Progenitor cell of endocrine pancreas (in vitro differentiated cells): ENCODE measurements at regions not wholly inside any gene's neighbourhood (a gene's known extent, or its start where the extent isn't known, plus 50 kb on each side); places are given as distances from the start of the nearest gene placed in this dataset.

Source experiments
- DNase-seq: peaks from one replicate; pipeline ENCODE4 v3.0.0; 2021; ENCODE audit warnings: low spot score; ENCODE audit not compliant: unreplicated experiment
- H3K27ac Mint-ChIP-seq: 2 replicates; pipeline ENCODE4 v1.8.0; 2021; ENCODE audit warnings: mild to moderate bottlenecking, moderate library complexity, mixed read lengths
- H3K27me3 Mint-ChIP-seq: 2 replicates; pipeline ENCODE4 v1.8.0; 2021; ENCODE audit warnings: mixed read lengths
- H3K36me3 Mint-ChIP-seq: 2 replicates; pipeline ENCODE4 v1.8.0; 2022; ENCODE audit warnings: mixed read lengths; ENCODE audit not compliant: insufficient read depth
- H3K4me1 Mint-ChIP-seq: 2 replicates; pipeline ENCODE4 v1.8.0; 2021; ENCODE audit warnings: low read depth, mixed read lengths
- H3K4me3 Mint-ChIP-seq: 2 replicates; pipeline ENCODE4 v1.8.0; 2021; ENCODE audit warnings: low read depth, mild to moderate bottlenecking, moderate library complexity, mixed read lengths
- H3K9me3 Mint-ChIP-seq: 2 replicates; pipeline ENCODE4 v1.8.0; 2021; ENCODE audit warnings: low read depth, mixed read lengths
- TF ChIP-seq, protein P1 (sequence below): fragments of 200-600 bp; sonication (generic); IDR thresholded peaks from one replicate; pipeline ENCODE4 v1.5.0; 2021; ENCODE audit warnings: antibody characterized with exemption, mild to moderate bottlenecking; ENCODE audit not compliant: unreplicated experiment

DNA sequence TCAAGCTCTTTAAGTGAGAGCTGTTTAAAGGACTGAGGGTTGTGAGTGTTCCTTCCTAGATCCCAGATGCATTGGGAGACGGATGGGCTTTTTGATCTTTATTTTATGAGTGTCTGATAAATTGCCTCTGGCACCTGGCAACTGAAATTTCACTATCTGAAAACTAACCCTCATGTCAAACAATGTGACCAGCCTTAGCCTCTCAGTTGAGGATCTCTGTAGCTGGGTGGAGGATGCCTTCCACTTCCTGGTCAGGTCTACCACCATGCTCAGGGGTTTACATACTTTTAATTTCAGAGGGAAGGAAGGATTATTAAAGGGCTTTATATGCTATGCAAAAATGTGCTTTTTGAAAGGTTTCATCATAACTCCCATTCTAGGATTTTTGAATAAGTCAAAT, 70.5 kb upstream of the NT5C1B start:
- H3K4me3 Mint-ChIP-seq = no peak overlapping the region
- H3K4me1 Mint-ChIP-seq = peaks cover 2% of the 10 kb centered on the region
- TF ChIP-seq, protein P1, sequence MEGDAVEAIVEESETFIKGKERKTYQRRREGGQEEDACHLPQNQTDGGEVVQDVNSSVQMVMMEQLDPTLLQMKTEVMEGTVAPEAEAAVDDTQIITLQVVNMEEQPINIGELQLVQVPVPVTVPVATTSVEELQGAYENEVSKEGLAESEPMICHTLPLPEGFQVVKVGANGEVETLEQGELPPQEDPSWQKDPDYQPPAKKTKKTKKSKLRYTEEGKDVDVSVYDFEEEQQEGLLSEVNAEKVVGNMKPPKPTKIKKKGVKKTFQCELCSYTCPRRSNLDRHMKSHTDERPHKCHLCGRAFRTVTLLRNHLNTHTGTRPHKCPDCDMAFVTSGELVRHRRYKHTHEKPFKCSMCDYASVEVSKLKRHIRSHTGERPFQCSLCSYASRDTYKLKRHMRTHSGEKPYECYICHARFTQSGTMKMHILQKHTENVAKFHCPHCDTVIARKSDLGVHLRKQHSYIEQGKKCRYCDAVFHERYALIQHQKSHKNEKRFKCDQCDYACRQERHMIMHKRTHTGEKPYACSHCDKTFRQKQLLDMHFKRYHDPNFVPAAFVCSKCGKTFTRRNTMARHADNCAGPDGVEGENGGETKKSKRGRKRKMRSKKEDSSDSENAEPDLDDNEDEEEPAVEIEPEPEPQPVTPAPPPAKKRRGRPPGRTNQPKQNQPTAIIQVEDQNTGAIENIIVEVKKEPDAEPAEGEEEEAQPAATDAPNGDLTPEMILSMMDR = no peak
- no peak overlapping the region for H3K27ac Mint-ChIP-seq
- DNase-seq = no peak
- H3K27me3 Mint-ChIP-seq = no peaks in the 10 kb centered on the region
- H3K36me3 Mint-ChIP-seq = no peaks in the 10 kb centered on the region
- H3K9me3 Mint-ChIP-seq = no peaks in the 10 kb centered on the region

DNA sequence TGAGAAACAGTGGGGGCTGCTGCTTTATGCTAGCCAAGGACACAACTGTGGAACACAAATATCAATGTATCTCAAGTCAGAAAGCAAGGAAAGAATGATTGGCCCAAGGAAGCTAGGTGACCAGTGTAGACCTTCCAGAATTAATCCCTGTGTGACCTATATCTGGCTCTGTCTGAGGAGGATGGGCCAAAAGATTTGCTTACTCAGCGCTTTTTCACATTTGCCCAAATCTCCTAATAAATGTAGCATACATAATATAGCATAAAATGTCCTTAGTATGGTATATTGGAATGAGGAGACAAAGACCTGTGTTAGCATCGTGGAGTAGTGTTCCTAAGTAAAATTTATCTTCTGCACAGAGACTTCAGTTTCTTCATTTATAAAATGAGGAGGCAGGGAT, 66.7 kb upstream of the NT5C1B start:
- Mint-ChIP-seq H3K36me3 (no peaks in the 10 kb centered on the region), H3K27ac (no peak overlapping the region), H3K4me3 (no peak overlapping the region), H3K27me3 (no peaks in the 10 kb centered on the region), H3K4me1 (peaks cover 2% of the 10 kb centered on the region), H3K9me3 (no peaks in the 10 kb centered on the region)
- no peak for DNase-seq
- TF ChIP-seq, protein P1 = no peak

DNA sequence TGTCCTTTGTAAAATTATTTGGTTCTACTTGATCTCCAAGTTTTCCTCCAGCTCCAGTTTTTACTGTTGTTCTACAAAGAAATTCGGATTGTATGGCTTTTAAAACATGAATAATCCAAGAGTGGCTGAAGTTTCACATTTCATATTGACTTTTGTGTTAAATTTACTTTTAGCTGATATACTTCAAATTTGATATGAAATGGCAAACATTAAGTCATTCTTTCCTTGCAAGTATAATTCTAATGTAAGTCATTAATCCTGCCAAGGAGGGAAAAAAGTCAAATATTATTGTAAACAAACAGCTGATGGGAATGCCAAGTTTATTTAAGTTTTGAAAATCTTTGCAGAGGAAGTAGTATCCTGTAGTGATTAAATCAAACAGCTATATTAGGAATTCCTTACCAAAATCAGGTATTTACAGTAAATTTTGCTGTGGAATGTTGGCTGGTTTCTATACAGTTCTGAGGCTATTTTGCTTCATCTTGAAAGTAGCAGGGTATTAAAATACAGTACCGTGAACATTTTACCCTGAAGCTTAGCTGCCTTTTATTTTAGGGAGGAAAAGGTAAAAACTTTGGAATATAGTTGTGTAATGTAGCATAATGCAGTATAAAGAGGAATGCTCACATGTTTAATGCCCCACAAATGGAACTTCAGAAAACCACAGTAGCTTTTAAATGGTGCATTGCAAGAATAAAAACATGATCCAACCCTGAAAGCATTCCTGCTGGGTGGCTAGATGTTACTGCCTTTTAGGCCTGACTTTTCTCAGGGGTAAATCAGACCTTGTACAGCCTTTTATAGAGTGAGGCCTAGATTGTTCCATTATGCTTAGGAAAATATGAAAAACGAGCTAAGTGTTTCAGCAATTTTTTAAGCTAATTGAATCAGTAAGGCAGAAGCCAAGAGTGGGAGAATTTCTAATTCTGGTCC, 62.7 kb upstream of the NT5C1B start:
- Mint-ChIP-seq H3K9me3 (no peaks in the 10 kb centered on the region), H3K27me3 (no peaks in the 10 kb centered on the region), H3K27ac (no peak overlapping the region), H3K4me1 (no peaks in the 10 kb centered on the region), H3K36me3 (no peaks in the 10 kb centered on the region), H3K4me3 (no peak overlapping the region)
- TF ChIP-seq, protein P1 = no peak
- no peak for DNase-seq

- DNase-seq = no peak
- no peak overlapping the region for H3K4me3 Mint-ChIP-seq
- no peaks in the 10 kb centered on the region for H3K27me3 Mint-ChIP-seq
- H3K27ac Mint-ChIP-seq = no peak overlapping the region
- no peaks in the 10 kb centered on the region for H3K36me3 Mint-ChIP-seq
- TF ChIP-seq, protein P1 = no peak
- H3K4me1 Mint-ChIP-seq = no peaks in the 10 kb centered on the region
- H3K9me3 Mint-ChIP-seq = no peaks in the 10 kb centered on the region
These were observed 60.9 kb upstream of the NT5C1B start for GRCh38 chr2:18650221-18650620.

- Mint-ChIP-seq H3K36me3 (no peaks in the 10 kb centered on the region), H3K4me1 (no peaks in the 10 kb centered on the region), H3K9me3 (no peaks in the 10 kb centered on the region), H3K27me3 (no peaks in the 10 kb centered on the region), H3K27ac (no peak overlapping the region), H3K4me3 (no peak overlapping the region)
- TF ChIP-seq, protein P1 = no peak
- no peak for DNase-seq
These were observed 60.2 kb upstream of the NT5C1B start for GRCh38 chr2:18649502-18650135.
